ENCODE measurements at regions not wholly inside any gene's neighbourhood (a gene's known extent, or its start where the extent isn't known, plus 50 kb on each side); places are given as distances from the start of the nearest gene placed in this dataset.

GRCh38 chr22:48752451-48753380, 1075.0 kb downstream of the BRD1 start:
- H3K9me3 ChIP-seq (ENCODE audit: low read depth, low read length): no peaks in the 10 kb centered on the region
- no peak overlapping the region for H3K4me3 ChIP-seq (ENCODE audit: low read length)
- H3K27me3 ChIP-seq (ENCODE audit: insufficient read depth, low read length): no peaks in the 10 kb centered on the region
- no peaks in the 10 kb centered on the region for H3K4me1 ChIP-seq (ENCODE audit: insufficient read depth, low read length)

DNA sequence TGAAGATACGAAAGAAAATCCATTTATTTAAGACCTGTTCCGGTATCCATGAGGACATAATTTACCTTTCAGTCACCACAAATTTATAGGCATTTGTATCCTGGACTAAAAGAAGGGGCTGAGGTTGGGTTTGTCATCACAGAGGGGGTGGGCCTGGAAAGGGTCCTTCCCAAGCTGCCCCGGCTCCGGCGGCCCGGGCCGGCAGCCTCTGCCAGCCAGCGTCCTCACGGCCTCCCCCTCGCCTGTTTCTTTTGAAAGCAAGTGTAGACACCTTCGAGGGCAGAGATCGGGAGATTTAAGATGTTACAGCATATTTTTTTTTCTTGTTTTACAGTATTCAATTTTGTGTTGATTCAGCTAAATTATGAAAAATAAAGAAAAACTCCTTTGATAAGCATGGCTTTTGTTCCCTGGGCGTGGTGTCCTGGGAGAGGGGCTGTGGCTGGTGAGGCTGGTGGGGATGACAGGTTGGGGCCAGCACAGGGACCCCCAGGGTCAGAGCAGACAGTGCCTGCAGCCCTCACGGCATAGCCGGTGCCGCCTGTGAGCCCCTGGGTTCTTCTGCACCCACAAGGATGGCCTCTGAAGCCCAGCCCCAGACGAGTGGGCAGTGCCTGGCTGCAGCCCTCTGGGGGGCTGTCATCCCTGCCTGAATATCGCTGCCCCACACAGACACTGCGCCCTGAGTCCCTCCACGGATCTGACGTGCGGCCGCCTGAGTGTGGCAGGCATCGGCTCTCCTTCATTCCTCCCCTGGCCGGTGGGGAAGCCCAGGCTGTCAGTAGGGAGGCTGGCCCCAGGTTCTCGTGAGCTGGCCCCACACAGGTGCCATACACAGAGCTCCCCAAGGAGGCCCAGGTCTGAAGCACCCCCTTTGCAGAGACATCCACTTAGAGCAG, 1075.9 kb downstream of the BRD1 start:
- no peaks in the 10 kb centered on the region for H3K9me3 ChIP-seq (ENCODE audit: low read depth, low read length)
- H3K4me1 ChIP-seq (ENCODE audit: insufficient read depth, low read length): no peaks in the 10 kb centered on the region
- H3K4me3 ChIP-seq (ENCODE audit: low read length): no peak overlapping the region
- no peaks in the 10 kb centered on the region for H3K27me3 ChIP-seq (ENCODE audit: insufficient read depth, low read length)

- no peaks in the 10 kb centered on the region for H3K9me3 ChIP-seq (ENCODE audit: low read depth, low read length)
- H3K27me3 ChIP-seq (ENCODE audit: insufficient read depth, low read length): no peaks in the 10 kb centered on the region
- H3K4me1 ChIP-seq (ENCODE audit: insufficient read depth, low read length): no peaks in the 10 kb centered on the region
- no peak overlapping the region for H3K4me3 ChIP-seq (ENCODE audit: low read length)
Observed at GRCh38 chr22:48750826-48751440, 1076.7 kb downstream of the BRD1 start.

- H3K4me1 ChIP-seq (ENCODE audit: insufficient read depth, low read length): no peaks in the 10 kb centered on the region
- no peak overlapping the region for H3K4me3 ChIP-seq (ENCODE audit: low read length)
- H3K27me3 ChIP-seq (ENCODE audit: insufficient read depth, low read length): no peaks in the 10 kb centered on the region
- H3K9me3 ChIP-seq (ENCODE audit: low read depth, low read length): no peaks in the 10 kb centered on the region
Observed at GRCh38 chr22:48750282-48750681, 1077.4 kb downstream of the BRD1 start.

DNA sequence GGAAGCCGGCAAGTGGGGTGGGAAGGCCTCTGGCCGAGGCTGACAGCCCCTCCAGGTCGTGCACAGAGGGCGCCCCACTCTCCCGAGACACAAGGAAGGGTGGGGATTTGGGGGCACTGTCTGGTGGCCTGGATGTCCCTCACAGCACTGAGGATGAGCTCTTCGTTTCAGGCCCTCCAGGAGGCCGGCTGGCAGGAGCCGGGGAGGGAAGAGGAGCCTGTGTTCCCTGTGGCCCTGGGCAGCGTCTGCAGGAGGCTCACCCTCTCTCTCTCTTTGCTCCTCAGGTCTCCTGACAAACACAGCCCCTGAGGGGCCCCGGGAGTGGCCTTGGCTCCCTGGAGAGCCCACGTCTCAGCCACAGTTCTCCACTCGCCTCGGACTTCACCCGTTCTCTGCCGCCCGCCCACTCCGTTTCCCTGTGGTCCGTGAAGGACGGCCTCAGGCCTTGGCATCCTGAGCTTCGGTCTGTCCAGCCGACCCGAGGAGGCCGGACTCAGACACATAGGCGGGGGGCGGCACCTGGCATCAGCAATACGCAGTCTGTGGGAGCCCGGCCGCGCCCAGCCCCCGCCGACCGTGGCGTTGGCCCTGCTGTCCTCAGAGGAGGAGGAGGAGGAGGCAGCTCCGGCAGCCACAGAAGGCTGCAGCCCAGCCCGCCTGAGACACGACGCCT, 1078.0 kb downstream of the BRD1 start:
- no peaks in the 10 kb centered on the region for H3K27me3 ChIP-seq (ENCODE audit: insufficient read depth, low read length)
- no peaks in the 10 kb centered on the region for H3K4me1 ChIP-seq (ENCODE audit: insufficient read depth, low read length)
- H3K9me3 ChIP-seq (ENCODE audit: low read depth, low read length): no peaks in the 10 kb centered on the region
- no peak overlapping the region for H3K4me3 ChIP-seq (ENCODE audit: low read length)

DNA sequence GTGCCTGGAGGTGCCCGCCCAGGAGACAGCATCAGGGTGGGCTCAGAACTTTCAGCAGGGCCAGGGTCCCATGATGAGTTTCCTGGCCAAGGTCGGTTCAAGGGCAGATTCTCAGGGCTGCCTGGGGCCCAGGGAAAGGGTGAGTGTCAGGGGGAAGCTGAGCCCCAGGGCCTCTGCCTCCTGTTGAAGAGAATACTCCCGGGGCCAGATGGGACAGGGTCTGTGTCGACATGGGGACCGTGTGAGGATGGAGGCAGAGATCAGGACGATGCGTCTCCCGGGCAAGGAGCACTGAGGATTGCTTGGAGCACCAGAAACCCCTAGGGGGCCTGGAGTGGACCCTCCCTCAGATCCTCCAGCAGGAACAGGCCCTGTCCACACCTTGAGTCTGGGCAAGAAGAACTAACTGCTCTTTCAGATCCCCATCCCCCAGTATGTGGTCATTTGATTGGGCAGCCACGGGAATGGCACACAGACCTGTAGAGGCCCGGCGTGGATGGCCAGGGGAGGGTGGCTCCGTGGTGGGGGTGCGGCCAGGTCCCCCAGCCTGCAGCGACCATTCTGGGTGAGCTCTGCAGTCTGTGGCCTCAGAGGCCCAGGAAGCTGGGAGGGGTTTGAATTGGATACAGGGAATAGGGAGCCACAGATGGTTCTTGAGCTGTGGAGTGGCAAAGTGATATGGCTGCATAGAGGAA, 1078.7 kb downstream of the BRD1 start:
- no peak overlapping the region for H3K4me3 ChIP-seq (ENCODE audit: low read length)
- H3K9me3 ChIP-seq (ENCODE audit: low read depth, low read length): no peaks in the 10 kb centered on the region
- no peaks in the 10 kb centered on the region for H3K4me1 ChIP-seq (ENCODE audit: insufficient read depth, low read length)
- H3K27me3 ChIP-seq (ENCODE audit: insufficient read depth, low read length): no peaks in the 10 kb centered on the region

DNA sequence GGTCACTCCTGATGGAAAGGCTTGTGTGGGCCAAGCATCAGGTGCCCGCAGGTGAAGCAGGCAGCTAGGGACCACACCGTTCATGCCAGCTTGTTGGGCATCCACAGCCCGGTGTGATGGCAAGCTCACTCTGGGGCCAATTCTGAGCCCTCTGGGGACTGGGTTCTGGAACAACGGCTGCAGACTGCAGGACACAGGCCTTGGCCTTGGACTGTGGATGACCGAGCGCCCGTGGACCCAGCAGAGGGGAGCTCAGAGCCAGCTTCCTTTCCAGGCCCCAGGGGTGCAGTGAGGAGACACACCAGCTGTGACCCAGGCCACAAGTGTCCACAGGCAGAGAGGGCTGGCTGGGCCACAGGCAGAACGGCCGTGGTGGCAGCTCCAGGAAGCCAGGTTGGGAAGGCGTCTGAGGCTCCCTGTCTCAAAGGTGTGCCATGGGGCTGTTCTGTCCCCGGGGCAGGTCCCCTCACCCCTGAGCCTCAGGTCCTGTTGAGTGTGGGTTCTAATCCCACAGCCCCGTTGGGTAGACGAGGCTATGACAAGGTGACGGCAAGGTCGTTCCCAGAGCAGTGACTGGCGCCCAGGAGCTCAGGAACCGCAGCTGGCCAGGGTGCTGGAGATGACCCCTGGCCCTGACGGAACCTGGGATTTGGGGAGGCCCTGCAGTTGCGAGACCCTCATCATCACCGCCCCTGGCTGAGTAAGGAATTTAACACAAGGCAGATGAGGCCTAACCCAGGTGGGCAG, 1079.4 kb downstream of the BRD1 start:
- H3K4me1 ChIP-seq (ENCODE audit: insufficient read depth, low read length): no peaks in the 10 kb centered on the region
- H3K9me3 ChIP-seq (ENCODE audit: low read depth, low read length): no peaks in the 10 kb centered on the region
- no peak overlapping the region for H3K4me3 ChIP-seq (ENCODE audit: low read length)
- no peaks in the 10 kb centered on the region for H3K27me3 ChIP-seq (ENCODE audit: insufficient read depth, low read length)

- H3K4me3 ChIP-seq (ENCODE audit: low read length): no peak overlapping the region
- H3K27me3 ChIP-seq (ENCODE audit: insufficient read depth, low read length): no peaks in the 10 kb centered on the region
- no peaks in the 10 kb centered on the region for H3K9me3 ChIP-seq (ENCODE audit: low read depth, low read length)
- no peaks in the 10 kb centered on the region for H3K4me1 ChIP-seq (ENCODE audit: insufficient read depth, low read length)
Observed at GRCh38 chr22:48746789-48747425, 1080.8 kb downstream of the BRD1 start.

DNA sequence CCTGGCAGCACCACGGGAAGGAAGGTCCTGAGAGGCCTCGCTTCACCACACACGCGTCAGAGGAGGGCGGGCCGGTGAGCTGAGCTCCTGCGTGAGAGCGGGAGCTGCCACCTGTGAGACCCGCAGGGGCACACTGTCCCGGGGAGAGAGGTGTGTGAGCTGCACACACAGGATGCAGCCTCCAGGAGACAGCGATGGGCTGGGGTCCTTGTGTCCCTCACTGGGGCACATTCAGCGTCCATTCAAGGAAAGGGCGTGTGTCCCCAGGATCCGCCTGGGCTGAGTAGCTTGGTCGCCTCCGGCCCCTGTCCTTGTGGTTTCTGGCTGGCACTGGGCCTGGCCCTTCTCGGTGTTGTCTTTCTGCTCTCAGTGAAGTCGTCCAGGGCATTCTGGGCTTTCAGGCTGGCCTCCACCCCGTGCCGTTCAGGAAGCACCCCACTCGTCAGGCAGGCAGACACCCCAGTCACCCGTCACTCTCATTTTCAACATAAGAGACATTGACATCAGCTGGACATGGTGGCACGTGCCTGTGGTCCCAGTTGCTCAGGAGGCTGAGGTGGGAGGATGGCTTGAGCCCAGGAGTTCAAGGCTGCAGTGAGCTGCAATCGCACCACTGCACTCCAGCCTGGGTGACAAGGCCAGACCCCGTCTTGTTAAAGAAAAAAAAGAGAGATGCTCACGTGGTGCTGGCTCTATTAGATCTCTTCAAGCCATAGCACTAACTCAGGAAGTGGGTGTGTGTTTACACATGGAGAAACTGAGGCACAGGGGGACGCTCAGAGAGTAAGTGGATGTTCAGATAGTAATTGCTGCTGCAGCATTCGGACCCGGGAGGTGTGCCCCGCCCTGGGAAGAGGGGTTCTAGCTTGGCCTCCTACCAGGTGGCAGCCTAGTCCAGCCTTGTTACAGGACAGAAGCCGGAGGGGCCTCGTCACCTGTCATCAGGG, 1081.6 kb downstream of the BRD1 start:
- no peaks in the 10 kb centered on the region for H3K9me3 ChIP-seq (ENCODE audit: low read depth, low read length)
- H3K4me3 ChIP-seq (ENCODE audit: low read length): no peak overlapping the region
- no peaks in the 10 kb centered on the region for H3K27me3 ChIP-seq (ENCODE audit: insufficient read depth, low read length)
- no peaks in the 10 kb centered on the region for H3K4me1 ChIP-seq (ENCODE audit: insufficient read depth, low read length)

DNA sequence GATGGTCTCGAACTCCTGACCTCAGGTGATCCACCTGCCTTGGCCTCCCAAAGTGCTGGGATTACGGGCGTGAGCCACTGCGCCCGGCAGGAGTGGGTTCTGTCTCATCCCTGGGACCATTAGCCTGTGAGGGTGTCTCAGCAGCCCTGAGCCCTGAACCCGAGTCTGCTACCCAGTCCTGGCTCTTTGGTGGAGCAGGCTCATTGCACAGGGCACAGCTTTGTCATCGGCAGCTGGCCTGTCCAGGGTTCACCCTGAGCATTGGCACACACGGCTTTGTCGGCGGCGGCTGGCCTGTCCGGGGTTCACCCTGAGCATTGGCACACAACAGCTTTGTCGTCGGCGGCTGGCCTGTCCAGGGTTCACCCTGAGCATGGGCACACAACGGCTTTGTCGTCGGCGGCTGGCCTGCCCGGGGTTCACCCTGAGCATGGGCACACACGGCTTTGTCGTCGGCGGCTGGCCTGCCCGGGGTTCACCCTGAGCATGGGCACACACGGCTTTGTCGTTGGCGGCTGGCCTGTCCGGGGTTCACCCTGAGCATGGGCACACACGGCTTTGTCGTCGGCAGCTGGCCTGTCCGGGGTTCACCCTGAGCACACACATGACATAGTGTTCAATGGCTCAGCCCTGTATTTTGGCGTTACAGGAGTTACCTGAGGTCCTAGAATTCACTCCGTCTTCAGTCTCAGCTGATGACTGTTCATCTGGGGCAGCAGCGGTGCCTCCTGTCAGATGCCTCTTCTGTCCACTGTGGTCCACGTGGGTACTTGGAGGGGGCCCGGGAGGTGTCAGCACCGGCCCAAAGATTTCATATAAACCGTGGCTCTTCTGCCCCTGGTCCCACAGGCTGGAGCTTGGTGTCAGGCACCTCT, 1082.5 kb downstream of the BRD1 start:
- Histone ChIP-seq H3K9me3 (ENCODE audit: low read depth, low read length) (no peaks in the 10 kb centered on the region), H3K27me3 (ENCODE audit: insufficient read depth, low read length) (no peaks in the 10 kb centered on the region), H3K4me3 (ENCODE audit: low read length) (no peak overlapping the region), H3K4me1 (ENCODE audit: insufficient read depth, low read length) (no peaks in the 10 kb centered on the region)

DNA sequence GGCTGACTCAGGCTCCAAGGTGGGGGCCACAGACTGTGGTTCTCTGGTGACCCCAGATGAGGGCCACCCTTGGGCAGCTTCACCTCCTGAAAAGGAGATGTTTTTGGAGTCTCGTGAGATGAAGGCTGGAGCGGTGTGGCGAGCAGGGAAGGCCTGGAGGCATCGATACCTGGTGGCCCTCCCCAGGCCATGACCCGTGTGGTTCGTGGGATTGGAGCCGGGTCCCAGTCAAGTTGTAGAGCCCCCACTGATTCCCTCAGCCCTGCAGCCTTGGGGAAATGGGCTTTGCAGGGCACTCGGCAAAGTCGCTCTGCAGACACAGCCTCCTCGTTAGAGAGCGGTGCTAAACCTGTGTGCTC, 1083.4 kb downstream of the BRD1 start:
- Histone ChIP-seq H3K4me1 (ENCODE audit: insufficient read depth, low read length) (no peaks in the 10 kb centered on the region), H3K27me3 (ENCODE audit: insufficient read depth, low read length) (no peaks in the 10 kb centered on the region), H3K9me3 (ENCODE audit: low read depth, low read length) (no peaks in the 10 kb centered on the region), H3K4me3 (ENCODE audit: low read length) (no peak overlapping the region)

All from mononuclear cell (primary cell).